ENCODE measurements at regions not wholly inside any gene's neighbourhood (a gene's known extent, or its start where the extent isn't known, plus 50 kb on each side); places are given as distances from the start of the nearest gene placed in this dataset.

DNA sequence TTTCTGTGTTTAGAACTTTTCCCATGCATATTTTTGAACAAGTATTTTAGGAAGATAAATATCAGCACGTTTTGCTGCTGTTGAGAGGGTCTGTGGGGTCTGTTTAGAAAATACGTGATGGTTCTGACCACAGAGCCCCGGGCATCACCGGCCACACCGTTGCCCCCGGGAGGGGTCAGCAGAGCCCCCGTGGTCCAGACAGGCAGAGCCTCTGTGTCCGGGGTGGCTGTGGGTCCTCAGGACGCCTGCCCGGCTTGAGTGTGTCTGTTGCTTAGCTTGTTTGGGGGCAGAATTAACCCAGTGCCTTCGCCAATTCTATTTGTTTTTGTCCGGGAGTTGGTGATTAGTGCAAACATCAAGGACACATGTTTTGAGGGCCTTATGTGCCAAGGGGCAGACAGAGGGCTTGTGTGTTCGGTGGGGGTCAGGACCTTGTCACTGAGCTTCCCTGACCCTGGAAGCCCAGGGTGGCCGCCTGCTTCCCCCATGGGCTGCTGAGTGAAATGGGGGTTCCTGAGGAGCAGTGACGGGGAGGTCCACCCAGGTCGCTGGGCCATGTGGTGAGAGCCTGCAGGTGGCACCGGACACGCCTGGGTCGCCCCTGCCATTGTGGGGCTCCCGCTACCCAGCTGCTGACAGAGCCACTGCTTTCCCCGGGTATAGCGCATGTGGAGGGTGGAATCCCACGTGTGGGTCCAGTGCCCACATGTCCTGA lies 122.2 kb downstream of the SIK1 start:
- no peak for DNase-seq (ENCODE audit: low read depth in 2 of 3, low spot score in 1 of 3)

DNA sequence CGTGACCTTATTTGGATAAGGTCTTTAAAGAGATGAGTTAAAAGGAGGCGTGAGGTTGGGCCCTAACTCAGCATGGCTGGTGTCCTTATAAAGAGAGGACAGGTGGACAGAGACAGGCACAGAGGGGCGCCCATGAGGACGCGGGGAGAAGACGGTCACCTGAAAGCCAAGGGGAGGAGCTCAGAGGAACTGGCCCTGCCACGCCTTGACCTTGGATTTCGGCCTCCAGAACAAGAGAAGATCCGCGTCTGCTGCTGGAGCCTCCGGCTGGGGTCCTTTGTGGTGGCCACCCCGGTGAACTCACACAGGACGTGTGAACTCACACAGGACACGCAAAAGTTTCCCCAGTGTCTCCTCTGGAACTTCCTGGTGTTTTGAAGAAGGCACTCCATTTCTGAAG lies 122.7 kb downstream of the SIK1 start:
- DNase-seq (ENCODE audit: low read depth in 2 of 3, low spot score in 1 of 3) = no peak

DNA sequence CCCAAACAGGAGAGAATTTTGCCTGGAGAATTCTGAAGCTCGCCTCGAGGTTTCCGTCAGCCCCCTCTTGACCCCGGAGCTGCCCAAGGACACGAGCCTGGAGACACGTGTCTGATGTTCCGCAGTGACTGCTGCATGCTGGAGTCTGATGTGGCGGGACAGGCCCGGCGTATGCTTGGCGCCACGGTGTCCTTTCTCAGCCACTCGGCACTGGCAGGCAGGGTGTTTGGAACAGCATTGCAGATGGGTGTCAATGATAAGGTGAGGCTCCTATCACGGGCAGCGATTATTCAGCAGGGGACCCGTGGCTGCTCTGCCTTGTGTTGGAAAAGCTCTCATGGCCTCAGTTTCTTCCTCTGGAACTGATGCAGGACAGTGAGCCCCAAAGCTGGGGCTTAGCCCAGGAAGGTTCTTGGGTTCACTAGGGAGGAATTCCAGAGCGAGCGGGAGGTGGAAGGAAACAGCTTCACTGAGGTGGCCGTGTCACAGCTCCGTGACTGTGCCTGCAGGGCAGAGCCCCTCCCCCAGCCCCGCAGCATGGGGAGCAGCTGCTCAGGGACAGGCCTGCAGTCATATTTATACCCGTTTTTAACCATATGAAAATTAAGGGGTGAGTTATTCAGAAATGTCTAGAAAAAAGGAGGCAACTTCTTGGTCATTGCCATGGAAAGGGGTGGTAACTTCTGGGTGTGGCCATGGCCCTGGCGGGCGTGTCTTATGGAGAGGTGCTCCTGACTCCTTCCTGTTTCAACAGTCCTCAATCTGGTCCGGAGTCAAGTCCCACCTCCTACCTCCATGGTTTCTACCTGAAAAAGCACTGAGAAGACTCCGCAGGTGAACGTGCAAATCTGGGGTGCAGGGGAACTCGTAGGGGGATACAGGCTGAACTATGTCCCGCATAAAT lies 123.4 kb downstream of the SIK1 start:
- DNase-seq (ENCODE audit: low read depth in 2 of 3, low spot score in 1 of 3) = no peak

DNA sequence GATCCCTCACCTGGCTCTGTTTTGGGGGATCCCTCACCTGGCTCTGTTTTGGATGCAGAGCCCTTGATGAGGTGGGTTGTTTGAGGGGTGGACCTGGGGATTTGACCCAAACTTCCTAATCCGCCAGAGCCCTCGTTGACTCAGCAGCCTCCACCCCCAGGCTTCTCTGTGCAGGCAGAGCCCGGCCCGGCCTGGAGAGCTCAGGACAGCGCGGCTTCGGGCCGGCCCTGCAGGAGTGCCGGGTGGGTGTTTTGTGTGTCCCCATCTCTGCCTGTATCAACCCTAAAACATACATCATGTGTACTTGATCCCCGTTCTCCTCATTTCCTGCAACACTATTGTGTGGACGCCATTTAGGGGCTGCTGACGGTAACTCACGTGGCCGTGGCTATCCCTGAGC lies 124.2 kb downstream of the SIK1 start:
- DNase-seq (ENCODE audit: low read depth in 2 of 3, low spot score in 1 of 3) = no peak

DNA sequence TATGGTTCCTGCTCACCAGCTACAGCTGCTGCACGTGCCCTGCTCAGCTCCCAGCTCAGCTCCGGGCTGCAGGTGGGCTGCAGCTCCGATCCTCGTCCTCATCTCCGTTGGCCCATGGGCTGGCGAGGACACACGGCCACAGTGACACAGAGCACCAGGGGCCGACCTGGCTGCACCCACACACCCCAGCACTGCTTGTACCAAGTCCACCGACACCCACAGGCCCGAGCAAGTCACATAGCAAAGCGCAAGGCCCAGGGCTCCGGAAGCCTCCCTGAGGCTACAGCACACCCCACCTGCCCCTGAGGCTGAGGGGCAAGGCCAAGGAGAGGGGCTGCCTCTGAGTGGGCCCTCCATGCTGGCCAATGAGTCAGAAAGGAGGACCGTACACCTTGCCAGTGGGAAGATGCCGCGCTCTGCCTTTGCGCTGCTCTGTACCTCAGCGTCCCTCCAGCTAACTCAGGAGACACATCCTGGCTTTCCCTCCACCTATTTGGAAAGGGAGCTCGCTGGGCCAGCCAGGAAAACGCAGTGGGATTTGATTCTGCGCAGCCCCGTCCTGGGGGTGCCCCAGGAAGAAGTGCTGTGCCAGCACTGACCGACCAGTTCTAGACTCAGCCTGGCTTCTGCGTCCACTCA lies 124.8 kb downstream of the SIK1 start:
- no peak for DNase-seq (ENCODE audit: low read depth in 2 of 3, low spot score in 1 of 3)

DNA sequence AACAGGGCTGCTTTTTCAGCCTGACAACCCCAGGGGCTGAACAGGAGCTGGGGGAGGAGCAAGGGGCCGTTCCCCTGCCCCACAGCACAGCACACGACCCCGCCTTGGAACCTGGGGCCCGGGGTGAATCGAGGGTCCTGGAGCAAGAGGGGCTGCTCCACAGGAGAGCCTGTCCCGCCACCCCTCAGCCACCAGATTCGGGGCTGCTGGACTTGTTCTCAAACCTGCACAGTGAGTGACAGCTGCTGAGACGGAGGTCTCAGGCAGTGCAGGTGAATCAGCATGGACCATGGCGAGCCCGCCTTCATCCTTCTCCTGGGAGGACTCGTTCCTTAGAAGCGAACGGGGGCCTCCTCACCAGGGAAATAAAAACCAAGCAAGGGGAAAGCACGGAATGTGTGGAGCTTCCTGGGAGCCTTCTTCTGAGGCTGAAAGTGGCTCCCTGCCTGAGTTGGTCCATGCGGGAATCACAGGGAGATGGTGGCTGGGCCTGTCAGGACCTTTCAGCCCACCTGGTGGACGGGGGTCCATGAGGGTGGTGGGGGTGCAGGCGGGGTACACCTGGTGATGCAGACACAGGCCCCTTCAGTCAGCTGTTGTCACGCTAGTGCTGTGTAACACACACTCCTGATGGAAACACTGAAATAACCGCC lies 125.4 kb downstream of the SIK1 start:
- DNase-seq (ENCODE audit: low read depth in 2 of 3, low spot score in 1 of 3) = no peak

DNA sequence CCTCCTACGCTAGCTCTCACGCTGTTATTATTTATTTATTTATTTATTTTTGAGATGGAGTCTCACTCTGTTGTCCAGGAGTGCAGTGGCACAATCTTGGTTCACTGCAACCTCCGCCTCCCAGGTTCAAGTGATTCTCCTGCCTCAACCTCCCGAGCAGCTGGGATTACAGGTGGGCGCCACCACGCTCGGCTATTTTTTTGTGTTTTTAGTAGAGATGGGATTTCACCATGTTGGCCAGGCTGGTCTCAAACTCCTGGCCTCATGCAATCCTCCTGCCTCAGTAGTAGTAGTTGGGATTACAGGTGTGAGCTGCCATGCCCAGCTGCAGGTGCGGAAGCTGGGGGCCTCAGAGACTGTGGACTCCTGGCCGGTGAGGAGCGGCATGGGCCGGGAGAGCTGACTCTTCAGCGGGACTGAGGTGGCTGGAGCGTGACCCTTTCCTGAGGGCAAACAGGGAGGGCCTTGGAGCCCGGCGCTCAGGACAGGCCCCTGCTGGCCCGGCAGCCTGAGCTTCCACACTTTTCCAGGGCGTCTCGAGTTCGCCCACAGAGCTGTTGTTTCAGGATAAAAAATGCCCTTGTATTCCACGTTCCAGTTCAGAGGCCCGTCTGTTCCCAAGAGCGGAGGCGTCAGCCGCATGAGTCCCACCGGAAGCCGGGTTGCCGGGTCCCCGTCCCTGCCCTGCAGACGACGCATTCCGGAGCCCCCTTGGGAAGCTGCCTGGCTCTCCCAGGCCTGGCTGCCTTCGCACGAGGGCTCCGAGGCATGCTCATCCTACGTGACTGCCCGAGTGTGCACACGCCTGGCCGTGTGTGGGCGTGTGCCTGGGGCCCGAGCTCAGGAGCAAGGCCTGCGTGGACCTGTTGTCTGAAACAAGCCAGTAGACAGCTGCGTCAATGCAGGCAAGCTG lies 126.2 kb downstream of the SIK1 start:
- DNase-seq (ENCODE audit: low read depth in 2 of 3, low spot score in 1 of 3) = no peak

DNA sequence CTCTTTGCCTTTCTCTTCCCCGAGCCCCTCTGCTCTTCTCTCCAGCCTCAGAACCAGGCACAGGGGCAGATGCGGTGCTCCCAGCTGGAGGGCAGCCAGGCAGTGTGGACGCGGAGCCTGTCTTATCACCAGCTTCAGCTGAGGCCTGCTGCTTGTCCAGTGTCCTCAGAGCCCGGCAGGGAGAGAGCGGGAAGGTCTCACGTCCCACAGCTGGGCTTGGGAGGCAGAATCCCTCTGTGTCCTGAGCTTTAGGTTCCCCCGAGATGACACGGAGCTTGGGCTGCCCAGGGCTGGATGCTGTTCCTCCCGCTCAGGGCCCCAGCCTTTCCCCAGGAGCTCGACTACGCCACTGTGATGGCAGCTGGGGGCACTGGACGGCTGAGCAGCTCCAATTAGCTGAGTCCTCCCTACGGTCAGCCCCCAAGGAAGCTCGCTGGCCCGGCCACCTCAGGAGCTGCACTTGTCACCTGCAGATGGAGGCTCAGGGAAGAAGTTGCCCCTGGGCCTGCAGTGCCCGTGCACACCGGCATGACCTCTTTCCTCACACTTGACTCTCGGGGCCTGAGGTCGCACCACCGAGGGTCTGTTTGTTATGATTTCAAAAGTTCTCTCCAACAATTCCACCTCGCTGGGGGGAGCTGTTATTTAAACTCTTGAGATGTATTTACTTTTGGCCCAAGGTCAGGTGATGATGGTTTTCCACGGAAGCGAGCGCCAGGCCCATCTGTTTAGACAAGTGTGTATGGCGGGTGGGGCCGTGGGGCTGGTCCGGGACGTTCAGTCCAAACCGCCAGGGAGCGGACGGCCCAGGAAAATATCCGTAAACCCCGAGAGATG lies 127.3 kb downstream of the SIK1 start:
- no peak for DNase-seq (ENCODE audit: low read depth in 2 of 3, low spot score in 1 of 3)

DNA sequence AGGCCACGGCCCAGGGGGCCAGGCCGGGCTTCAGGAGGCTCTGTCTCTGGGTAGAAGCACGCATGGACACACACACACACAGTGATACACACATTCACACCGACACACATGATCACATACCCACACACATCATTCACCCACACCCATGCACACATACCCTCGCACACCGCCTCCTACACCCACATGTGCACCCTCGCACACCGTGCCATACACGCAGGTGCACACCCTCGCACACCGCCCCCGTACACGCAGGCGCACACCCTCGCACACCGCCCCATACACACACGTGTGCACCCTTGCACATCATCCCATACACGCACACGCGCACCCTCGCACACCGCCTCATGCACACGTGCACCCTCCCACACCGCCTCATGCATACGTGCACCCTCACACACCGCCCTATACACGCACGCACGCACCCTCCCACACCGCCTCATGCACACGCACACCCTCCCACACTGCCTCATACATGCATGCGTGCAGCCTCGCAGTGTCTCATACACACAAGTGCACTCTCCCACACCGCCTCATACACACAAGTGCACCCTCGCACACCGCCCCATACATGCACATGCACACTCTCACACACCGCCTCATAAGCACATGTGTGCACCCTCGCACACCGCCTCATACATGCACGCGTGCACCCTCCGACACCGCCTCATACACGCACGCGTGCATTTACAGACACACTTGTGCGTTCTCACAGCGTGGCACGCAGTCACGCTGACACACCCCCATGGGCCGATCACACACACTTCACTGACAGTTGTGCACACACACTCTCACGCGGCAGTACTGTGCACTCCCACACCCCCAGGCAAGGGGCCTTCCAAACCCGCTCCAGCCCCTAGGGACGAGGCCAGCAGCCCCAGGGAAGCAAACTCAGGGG lies 128.1 kb downstream of the SIK1 start:
- DNase-seq (ENCODE audit: low read depth in 2 of 3, low spot score in 1 of 3) = no peak

DNA sequence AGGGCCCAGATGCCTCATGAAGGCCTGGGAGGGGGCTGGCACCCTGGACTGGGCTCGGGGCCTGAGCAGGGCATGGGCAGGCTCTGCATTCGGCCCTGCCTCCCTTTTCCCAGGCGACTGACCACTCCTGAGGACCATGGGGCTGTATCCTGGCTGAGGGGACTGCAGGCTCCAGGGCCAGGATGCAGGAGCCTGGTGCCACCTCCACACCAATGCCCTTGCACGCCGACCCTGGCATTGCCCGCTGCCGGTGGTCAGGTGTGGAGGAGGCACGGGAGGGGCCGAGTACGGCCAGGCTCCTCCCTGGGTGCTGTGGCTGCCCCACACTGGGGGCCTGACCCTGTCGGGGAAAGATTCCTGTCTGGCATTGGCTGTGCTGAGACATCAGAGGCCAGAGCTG lies 128.9 kb downstream of the SIK1 start:
- DNase-seq (ENCODE audit: low read depth in 2 of 3, low spot score in 1 of 3) = no peak

DNA sequence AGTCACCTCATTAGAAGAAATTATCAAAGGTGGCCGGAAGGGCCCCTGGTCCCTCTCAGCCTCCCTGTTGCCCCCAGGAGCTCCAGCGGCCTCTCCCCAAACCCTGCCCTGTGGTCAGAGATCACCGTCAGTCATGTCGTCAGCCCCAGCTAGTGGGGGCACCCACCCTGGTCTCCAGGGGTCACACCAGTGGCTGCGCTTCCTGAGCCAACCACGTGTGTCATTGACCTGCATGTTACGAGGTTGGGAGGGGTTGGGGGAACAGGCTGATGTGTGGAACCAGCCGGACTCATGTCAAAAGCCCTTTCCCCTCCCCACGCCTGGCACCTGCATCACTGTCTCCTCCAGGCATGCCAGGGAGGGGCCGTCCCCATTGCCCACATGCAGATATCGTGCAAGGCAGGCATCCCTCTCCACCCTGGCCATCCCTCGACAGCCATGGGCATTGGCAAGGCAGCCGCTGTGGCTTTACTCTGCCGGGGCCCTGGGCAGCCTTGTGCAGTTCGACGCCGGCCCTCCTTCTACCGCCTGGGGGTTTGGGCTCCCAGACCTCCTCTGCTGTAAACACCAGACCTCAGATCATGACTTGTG lies 128.7 kb downstream of the CRYAA start:
- no peak for DNase-seq (ENCODE audit: low read depth in 2 of 3, low spot score in 1 of 3)

DNA sequence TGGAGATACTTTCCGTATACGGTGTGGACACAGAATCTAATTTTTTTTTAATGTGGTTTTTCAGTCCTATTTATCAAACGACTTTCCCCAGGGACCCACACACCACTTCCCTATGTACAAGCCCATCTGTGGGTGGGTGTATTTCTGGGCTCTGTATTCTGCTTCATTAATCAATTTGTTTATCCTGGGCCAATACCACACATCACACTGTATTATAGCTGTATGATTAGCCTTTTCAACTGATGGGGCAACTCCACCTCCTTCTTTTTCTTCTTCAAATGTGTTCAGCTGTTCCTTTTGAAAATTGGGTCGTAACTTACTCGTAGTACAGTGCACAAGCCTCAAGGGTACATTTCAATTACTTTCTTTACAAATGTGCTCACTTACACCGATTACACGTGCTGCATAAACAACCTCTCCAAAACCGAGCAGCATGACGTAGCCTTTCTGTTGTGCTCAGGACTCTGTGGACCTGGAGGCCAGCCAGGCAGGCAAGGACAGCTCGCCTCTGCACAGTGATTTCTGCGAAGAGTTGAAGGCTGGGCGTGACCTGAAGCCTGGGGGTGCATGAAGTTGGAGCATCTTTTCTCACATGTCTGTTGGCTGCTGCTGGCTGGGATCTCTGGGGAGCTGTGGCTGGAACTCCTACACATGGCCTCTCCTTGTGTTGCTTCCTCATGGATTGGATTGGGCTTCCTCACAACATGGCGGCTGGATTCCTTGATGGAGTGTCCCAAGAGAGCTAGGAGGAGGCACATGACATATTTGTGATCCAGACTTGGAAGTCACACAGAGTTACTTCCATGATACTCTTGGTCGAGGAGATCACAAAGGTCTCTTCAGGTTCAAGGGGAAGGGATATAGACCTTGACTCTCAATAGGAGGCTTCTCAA lies 126.5 kb downstream of the CRYAA start:
- no peak for DNase-seq (ENCODE audit: low read depth in 2 of 3, low spot score in 1 of 3)

DNA sequence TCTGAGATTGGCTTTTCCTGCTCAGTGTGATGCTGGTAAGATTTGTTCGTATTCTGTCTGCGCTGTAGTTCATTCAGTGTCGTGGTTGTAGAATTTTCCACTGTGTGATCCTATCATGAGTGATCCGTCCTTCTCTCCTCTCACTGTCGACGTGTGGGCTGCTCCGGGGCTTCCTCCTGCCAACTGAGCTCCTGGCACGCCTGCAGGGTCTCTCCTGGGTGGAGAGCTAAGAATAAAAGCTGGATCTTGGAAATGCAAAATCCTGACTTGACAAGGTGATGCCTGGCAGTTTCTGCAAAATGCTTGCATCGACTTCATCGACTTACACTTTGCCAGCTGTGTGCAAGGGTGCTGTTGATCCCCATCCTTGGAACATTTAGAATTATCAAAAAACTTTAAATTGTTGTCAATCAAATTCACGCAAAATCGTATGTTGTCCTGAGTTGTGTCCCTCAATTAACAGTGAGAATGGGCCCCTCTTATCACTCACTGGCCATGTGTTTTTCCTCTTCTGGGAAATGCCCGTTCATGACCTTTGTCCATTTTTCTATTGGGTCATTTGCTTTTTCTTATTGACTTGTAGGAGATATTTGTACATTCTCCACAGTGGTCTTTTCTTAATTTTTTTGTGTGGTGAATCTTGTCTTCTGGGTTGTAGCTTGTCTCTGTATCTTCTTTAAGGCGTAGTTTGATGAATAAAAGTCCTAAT lies 125.5 kb downstream of the CRYAA start:
- no peak for DNase-seq (ENCODE audit: low read depth in 2 of 3, low spot score in 1 of 3)

DNA sequence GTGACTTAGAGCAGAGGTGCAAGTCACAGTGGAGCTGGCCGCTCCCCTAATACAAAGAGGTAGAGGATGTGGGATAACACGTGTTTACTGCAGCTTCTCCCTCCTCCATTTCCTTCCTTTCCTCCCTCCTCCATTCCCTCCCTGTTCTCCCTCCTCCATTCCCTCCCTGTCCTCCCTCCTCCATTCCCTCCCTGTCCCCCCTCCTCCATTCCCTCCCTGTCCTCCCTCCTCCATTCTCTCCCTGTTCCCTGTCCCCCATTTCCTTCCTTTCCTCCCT lies 124.0 kb downstream of the CRYAA start:
- DNase-seq (ENCODE audit: low read depth in 2 of 3, low spot score in 1 of 3) = no peak

DNA sequence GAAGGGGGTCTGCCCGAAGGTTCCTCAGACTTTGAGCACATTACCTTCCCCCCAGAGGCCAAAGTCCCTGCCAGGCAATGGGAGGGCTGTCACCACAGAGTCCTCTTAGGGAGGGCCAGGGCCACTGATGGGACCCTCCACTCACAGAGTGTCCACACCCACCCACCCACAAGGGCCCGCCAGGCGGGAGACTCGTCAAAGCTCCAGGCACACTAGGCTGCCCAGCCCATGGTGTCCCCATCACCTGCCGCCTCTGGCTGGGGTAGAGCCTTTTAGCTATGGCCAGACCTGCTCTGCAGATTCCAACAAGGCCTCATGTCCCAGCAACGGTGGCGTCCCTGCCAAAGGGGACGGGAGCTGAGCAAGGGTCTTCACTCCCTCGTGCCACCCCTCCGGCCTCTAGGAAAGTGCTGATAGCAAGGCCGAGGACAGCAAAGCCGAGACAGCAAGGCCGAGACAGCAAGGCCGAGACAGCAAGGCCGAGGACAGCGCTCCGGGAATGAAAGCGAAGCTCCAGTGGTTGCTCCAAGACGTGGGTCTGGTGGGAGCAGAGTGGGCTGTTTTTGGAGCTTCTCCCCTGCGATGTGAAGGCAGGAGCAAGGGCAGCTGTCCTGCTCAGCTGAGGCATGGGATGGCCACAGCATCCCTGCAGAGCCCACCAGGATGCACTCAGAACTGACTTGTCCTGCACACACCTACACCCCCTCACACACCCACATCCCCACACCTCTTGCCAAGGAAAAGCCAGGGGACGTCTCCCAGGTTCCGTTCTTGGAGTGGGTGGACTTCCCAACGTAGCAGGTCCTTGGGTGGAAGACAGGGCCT lies 123.4 kb downstream of the CRYAA start:
- no peak for DNase-seq (ENCODE audit: low read depth in 2 of 3, low spot score in 1 of 3)

DNA sequence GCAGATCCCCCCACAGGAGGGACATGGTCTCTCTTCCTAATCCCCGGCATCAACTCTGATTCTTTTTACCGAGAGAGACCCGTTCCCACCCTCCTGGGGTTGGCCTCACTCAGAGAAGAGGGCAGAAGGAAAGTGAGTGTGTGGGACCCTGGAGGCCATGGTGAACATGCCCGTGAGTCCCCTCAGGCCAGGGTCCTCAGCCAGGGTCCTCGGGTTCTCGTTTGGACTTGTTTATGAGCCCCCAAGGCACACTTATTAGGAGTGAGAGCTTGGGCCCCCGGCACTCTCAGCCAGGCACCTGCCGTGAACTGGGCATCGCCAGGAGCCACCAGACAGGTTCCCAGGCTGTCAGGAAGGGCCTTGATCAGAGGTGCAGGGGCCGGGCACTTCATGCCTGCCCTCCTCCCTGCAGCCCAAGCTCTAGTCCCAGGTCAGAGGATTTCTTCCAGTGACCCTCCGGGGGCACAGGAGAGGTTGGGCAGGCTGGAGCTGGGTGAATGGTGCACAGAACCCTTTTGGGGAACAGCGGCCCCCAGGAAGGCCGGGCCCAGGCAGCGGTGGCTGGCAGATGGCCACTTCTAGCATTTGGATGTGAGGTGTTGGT lies 122.6 kb downstream of the CRYAA start:
- no peak for DNase-seq (ENCODE audit: low read depth in 2 of 3, low spot score in 1 of 3)

Data from stimulated activated CD4-positive, alpha-beta T cell treated with anti-CD3 and anti-CD28 coated beads, Interleukin-12 subunit alpha, Interleukin-12 subunit beta, amount 100 ng/mL, for 48 hours (primary cell).